AG04449 (cell line): ENCODE measurements at regions not wholly inside any gene's neighbourhood (a gene's known extent, or its start where the extent isn't known, plus 50 kb on each side); places are given as distances from the start of the nearest gene placed in this dataset.

Experiments
- CTCF ChIA-PET: fragments of 350-600 bp; formaldehyde crosslinking; extraction: SDS; loops from one replicate; lab custom pipeline; 2021; ENCODE audit warnings: antibody characterized with exemption; lab: Yijun Ruan, JAX
- POLR2A ChIA-PET: fragments of 400-600, 350-600 bp; formaldehyde crosslinking; extraction: SDS; loops from one replicate; lab custom pipeline; 2020; ENCODE audit warnings: antibody characterized with exemption, inconsistent platforms; lab: Yijun Ruan, JAX
- DNase-seq: peaks from one replicate; pipeline ENCODE4 v3.0.0-alpha.2; 2010; ENCODE audit warnings: low read depth, low spot score
- H3K4me3 ChIP-seq: 2 replicates; pipeline ENCODE4 v1.5.1; 2011; ENCODE audit warnings: low read depth, mild to moderate bottlenecking, control low read depth, low read length
- CTCF ChIP-seq: IDR thresholded peaks from one replicate; pipeline ENCODE4 v1.5.1; 2011; ENCODE audit warnings: mild to moderate bottlenecking, moderate library complexity, low read length, control low read depth, inconsistent platforms; ENCODE audit not compliant: insufficient read depth; ENCODE audit errors: missing control alignments

GRCh38 chr1:17929224-17929623 is 174.1 kb downstream of the ACTL8 start:
- no peak for TF ChIP-seq CTCF
- DNase-seq, result no peak
- ChIA-PET CTCF (no interaction called here), POLR2A (no interaction called here)
- no peak overlapping the region for H3K4me3 ChIP-seq

GRCh38 chr1:17930635-17931034 is 175.5 kb downstream of the ACTL8 start:
- no peak overlapping the region for H3K4me3 ChIP-seq
- no peak for DNase-seq
- no peak for TF ChIP-seq CTCF
- ChIA-PET CTCF (no interaction called here), POLR2A (no interaction called here)

DNA sequence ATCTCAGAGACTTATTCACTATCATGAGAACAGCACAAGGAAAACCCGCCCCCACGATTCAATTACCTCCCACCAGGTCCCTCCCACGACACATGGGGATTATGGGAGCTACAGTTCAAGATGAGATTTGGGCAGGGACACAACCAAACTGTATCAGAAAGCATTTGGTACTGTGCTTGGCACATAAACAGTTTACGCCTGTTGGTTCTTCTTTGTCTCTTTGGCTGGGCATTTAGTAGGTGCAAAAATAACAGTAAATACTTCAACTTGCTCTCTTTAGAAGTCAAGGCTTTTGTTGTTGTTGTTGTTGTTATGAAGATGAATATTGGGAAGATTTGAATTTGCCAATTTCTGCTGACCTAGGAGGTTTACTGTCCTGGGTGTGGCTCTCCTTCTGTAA is 175.4 kb upstream of the IGSF21 start:
- ChIA-PET CTCF (no interaction called here), POLR2A (no interaction called here)
- H3K4me3 ChIP-seq, result no peak overlapping the region
- no peak for DNase-seq
- no peak for TF ChIP-seq CTCF

DNA sequence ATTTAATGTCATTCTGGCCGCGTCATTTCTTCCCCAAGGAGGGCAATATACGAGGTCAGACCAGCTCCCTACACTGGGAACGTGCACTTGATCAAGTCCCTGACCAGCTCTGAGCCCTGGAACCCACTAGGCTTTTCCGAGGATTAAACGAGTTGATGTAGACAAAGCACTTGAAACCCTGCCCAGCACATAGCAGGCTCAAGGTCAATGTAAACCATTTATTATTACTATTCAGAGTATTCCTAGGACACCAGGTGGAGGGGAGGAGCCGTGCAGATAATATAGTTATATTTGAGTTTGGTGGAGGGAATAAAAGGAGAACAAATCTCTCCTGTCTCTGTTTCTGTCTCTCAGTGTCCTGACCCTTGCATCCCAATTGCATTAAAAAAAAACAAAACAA is 174.1 kb upstream of the IGSF21 start:
- POLR2A ChIA-PET, result no interaction called here
- CTCF ChIA-PET, result no interaction called here
- no peak overlapping the region for H3K4me3 ChIP-seq
- no peak for TF ChIP-seq CTCF
- no peak for DNase-seq

DNA sequence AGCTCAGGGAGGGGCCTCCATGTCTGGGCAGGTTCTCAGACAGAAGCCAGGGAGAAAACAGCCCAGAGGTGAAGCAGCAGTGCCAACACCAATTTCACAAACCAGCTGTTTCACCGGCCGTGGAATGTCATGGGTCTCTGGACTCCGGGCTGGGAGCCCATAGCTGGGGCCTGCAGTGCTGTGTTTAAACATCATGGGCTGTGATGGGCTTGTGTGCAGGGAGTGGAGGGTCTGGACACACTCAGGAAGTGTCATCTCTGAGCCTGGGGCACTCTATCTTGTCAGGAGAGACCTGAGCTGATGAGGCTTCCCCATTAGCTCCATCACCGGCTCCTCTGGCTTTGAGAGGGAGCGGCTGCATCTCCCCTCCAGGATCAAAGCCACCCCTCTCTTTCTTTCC is 173.6 kb upstream of the IGSF21 start:
- ChIA-PET CTCF (no interaction called here), POLR2A (no interaction called here)
- no peak for DNase-seq
- TF ChIP-seq CTCF, result no peak
- H3K4me3 ChIP-seq, result no peak overlapping the region

DNA sequence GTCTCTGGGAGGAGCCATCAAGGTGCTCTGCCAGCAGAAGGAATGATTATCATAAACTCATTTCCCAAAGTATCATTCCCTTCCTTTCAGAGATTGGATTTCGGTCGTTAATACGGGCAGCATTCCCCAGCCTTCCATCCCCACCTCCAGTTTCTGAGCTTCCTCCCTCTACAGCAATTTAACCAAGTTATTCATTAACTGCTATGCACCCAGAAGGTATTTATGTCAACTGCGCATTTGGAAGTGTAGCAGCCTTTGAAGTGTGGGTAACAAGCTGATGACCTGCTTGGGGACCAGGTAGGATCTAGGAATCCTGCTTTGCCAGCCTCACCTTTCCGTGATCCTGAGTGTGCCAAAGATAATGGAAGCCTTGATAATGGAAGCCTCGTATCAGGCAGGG is 172.4 kb upstream of the IGSF21 start:
- ChIA-PET CTCF (no interaction called here), POLR2A (no interaction called here)
- DNase-seq, result no peak
- H3K4me3 ChIP-seq, result no peak overlapping the region
- TF ChIP-seq CTCF, result no peak
